ENCODE measurements at regions not wholly inside any gene's neighbourhood (a gene's known extent, or its start where the extent isn't known, plus 50 kb on each side); places are given as distances from the start of the nearest gene placed in this dataset.
A peak's percentile ranks its signal among the peaks of the same experiment; 100 is the strongest.

GRCh38 chr12:98385641-98386040 is 129.7 kb upstream of the TMPO start:
- Histone ChIP-seq H3K27me3 (ENCODE audit: low read depth) (peaks cover 6% of the 10 kb centered on the region), H3K36me3 (no peaks in the 10 kb centered on the region)

DNA sequence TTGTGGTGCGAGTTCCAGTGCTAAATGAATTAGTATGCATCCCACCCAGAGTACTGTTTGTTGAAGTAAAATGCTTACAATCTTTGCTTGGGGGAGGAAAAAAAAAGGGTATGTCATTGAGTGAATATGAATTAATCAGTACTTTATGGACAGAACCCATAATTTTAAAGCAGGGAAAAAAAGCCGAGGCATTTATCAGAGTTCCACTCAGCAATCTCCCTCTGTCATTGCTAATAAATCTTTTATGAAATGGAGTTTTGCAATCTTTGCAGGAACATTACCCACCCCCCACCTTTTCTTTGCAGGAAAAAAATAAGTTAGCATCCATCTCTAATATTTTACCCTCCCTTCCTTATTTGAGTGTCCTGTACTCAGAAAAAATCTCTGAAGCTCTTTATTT is 127.9 kb upstream of the TMPO start:
- Histone ChIP-seq H3K27ac (replicated peaks) (no peak overlapping the region), H3K27me3 (ENCODE audit: low read depth) (peaks cover 6% of the 10 kb centered on the region), H3K36me3 (no peaks in the 10 kb centered on the region), H3K9me3 (replicated peaks) (no peaks in the 10 kb centered on the region), H3K4me1 (no peaks in the 10 kb centered on the region), H3K4me3 (no peak overlapping the region)
- intact Hi-C loops (cut with micrococcal nuclease) = no loop called here
- DNase-seq = no peak
- TF ChIP-seq CTCF (IDR thresholded peaks at IDR 0.05; ENCODE audit: borderline replicate concordance) = no peak

More at GRCh38 chr12:98385641-98386040, 129.7 kb upstream of the TMPO start:
- no peaks in the 10 kb centered on the region for H3K9me3 ChIP-seq (replicated peaks)
- H3K27ac ChIP-seq (replicated peaks) = no peak overlapping the region
- no peak for DNase-seq
- intact Hi-C loops (cut with micrococcal nuclease) = no loop called here
- no peaks in the 10 kb centered on the region for H3K4me1 ChIP-seq
- no peak for TF ChIP-seq CTCF (IDR thresholded peaks at IDR 0.05; ENCODE audit: borderline replicate concordance)
- H3K4me3 ChIP-seq = no peak overlapping the region

- intact Hi-C loops (cut with micrococcal nuclease) = no loop called here
Measured at GRCh38 chr12:98388126-98388525, 127.3 kb upstream of the TMPO start.

DNA sequence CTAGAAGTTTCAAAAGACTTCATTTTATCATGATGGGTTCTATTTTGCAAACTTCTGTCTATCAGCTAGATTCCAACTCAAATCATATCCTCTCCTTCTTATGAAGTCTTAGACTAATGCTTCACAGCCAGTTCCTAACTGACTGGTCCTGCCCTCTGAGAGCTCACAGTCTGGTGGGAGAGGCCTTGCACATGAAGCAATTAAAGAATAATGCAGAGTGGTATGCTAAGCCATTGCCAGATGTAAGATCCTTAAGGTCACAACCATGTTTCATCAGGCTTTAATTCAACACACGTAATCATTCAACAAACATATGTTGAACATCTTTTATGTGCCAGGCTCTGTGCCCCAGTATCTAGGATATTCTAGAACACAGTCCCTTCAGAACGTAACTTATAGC is 125.8 kb upstream of the TMPO start:
- no peak for TF ChIP-seq CTCF (IDR thresholded peaks at IDR 0.05; ENCODE audit: borderline replicate concordance)
- Histone ChIP-seq H3K27ac (replicated peaks) (no peak overlapping the region), H3K36me3 (no peaks in the 10 kb centered on the region), H3K9me3 (replicated peaks) (no peaks in the 10 kb centered on the region), H3K4me1 (no peaks in the 10 kb centered on the region), H3K27me3 (ENCODE audit: low read depth) (peaks cover 6% of the 10 kb centered on the region), H3K4me3 (no peak overlapping the region)
- no peak for DNase-seq
- intact Hi-C loops (cut with micrococcal nuclease) = no loop called here

More at GRCh38 chr12:98388126-98388525, 127.3 kb upstream of the TMPO start:
- TF ChIP-seq CTCF (IDR thresholded peaks at IDR 0.05; ENCODE audit: borderline replicate concordance) = no peak
- peaks cover 6% of the 10 kb centered on the region for H3K27me3 ChIP-seq (ENCODE audit: low read depth)
- no peaks in the 10 kb centered on the region for H3K36me3 ChIP-seq
- H3K9me3 ChIP-seq (replicated peaks) = no peaks in the 10 kb centered on the region
- no peak for DNase-seq
- no peak overlapping the region for H3K4me3 ChIP-seq
- no peak overlapping the region for H3K27ac ChIP-seq (replicated peaks)
- H3K4me1 ChIP-seq = no peaks in the 10 kb centered on the region

DNA sequence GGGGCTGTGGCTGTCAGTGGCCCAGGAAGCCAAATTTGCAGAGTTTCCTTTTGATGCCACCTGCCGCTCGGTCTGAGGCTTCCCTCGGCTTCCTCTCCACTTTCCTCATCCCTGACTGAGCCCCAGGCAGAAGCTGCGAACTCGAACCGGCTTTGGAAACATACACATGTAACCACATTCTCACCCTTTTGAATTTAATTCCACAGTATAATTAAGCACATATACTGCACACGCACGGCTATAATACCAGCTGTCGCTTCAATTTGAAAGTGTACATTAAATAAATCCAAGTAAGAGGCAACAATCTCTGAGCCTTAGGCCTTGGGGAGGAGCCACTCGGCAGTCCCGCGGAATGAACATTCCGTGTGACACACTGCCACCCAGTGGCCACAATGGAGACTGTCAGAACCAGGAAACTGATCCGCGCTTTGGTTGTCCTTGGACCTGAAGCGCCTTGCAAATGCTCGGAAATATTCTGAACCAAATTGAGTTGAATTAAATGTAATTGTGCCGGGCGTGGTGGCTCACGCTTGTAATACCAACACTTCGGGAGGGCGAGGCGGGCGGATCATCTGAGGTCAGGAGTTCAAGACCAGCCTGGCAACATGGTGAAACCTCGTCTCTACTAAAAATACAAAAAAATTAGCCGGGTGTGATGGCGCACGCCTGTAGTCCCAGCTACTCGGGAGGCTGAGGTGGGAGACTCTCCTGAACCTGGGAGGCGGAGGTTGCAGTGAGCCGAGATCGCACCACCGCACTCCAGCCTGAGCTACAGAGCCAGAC is 117.9 kb upstream of the TMPO start:
- Histone ChIP-seq H3K36me3 (no peaks in the 10 kb centered on the region), H3K4me1 (peaks cover 4% of the 10 kb centered on the region), H3K4me3 (peak overlapping the region; percentile 55), H3K9me3 (replicated peaks) (no peaks in the 10 kb centered on the region), H3K27ac (replicated peaks) (no peak overlapping the region), H3K27me3 (ENCODE audit: low read depth) (no peaks in the 10 kb centered on the region)
- intact Hi-C loops (cut with micrococcal nuclease) = no loop called here
- peak; percentile 74 for DNase-seq
- peak; percentile 95 for TF ChIP-seq CTCF (IDR thresholded peaks at IDR 0.05; ENCODE audit: borderline replicate concordance)

All from left ventricle myocardium inferior (tissue), 1 donor.